ENCODE measurements at regions not wholly inside any gene's neighbourhood (a gene's known extent, or its start where the extent isn't known, plus 50 kb on each side); places are given as distances from the start of the nearest gene placed in this dataset.

- no peak for TF ChIP-seq EZH2phosphoT487 (conservative IDR thresholded peaks at IDR 0.05; ENCODE audit: low read length)
- TF ChIP-seq, protein P1, sequence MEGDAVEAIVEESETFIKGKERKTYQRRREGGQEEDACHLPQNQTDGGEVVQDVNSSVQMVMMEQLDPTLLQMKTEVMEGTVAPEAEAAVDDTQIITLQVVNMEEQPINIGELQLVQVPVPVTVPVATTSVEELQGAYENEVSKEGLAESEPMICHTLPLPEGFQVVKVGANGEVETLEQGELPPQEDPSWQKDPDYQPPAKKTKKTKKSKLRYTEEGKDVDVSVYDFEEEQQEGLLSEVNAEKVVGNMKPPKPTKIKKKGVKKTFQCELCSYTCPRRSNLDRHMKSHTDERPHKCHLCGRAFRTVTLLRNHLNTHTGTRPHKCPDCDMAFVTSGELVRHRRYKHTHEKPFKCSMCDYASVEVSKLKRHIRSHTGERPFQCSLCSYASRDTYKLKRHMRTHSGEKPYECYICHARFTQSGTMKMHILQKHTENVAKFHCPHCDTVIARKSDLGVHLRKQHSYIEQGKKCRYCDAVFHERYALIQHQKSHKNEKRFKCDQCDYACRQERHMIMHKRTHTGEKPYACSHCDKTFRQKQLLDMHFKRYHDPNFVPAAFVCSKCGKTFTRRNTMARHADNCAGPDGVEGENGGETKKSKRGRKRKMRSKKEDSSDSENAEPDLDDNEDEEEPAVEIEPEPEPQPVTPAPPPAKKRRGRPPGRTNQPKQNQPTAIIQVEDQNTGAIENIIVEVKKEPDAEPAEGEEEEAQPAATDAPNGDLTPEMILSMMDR (IDR thresholded peaks at IDR 0.05; ENCODE audit: insufficient read depth, low read length, poor library complexity, severe bottlenecking), result no peak
Measured at GRCh38 chr14:71183876-71184689, 276.8 kb downstream of the PCNX1 start.

Measured in SU-DHL-6 (cell line).